ENCODE measurements at regions not wholly inside any gene's neighbourhood (a gene's known extent, or its start where the extent isn't known, plus 50 kb on each side); places are given as distances from the start of the nearest gene placed in this dataset.

DNA sequence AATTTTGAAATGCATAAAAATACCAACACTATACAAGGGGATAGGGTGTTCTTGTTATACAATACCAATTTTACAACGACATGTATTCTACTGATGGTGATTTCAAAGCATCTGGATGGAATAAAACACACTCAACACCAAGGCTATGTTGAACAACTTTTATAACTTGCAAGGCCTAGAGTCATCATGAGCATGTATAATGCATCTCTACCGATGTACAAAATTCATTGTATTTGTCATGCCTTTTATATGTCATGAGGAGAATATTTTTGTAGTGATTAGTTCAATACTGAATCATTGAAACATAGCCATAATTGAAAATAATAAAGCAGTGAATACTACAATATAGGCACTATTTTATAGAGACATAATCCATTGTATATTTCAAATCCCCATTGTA, 160.2 kb downstream of the ETV1 start:
- Histone ChIP-seq H3K4me3 (ENCODE audit: low read length) (no peak overlapping the region), H3K36me3 (ENCODE audit: insufficient read depth, low read length) (no peaks in the 10 kb centered on the region), H3K27me3 (ENCODE audit: insufficient read depth, low read length) (no peaks in the 10 kb centered on the region), H3K9me3 (ENCODE audit: low read length) (no peaks in the 10 kb centered on the region), H3K4me1 (ENCODE audit: insufficient read depth, low read length) (no peaks in the 10 kb centered on the region), H2AFZ (ENCODE audit: low read depth, low read length) (no peak overlapping the region)

DNA sequence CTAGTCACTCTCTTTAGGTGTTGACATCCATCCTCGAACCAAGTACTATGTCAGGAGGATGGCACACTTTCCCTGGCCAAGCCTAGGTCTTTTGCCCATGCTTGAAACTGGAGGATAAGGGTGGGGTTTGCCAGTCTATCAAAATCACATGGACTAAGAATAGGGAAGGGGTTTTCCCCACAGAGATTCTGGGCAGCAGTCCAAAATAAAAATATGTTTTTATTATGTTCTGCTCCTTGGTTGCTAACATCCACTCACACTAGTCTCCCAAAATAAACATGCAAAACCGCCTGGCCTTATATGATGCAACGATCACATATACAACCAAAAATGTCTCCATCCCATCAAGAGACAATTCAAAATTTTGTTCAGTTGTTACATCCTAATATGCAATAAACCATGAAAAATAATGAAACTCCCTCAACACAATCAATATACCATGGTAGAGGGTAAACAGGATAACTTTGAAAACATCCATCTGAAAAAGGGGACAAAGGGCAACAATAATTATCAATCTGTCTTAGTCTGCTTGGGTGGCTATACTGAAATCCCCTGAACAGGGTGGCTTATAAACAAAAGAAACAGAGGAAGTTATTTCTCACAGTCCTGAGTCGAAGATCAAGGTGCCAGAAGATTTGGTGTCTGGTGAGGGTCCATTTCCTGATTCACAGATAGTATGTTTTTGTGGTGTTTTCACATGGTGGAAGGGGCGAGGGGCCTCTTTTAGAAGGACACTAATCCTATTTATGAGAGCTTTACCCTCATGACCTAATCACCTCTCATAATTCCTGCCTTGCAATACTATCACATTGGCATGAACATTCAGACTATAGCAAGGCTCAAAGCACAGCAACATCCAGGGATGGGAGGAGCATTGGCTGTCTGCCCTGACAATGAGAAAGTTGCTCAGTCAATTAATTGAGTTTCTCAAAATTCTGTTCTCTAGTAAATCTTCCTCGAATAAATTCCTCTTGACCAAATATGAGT, 159.3 kb downstream of the ETV1 start:
- Histone ChIP-seq H3K27me3 (ENCODE audit: insufficient read depth, low read length) (no peaks in the 10 kb centered on the region), H2AFZ (ENCODE audit: low read depth, low read length) (no peak overlapping the region)

DNA sequence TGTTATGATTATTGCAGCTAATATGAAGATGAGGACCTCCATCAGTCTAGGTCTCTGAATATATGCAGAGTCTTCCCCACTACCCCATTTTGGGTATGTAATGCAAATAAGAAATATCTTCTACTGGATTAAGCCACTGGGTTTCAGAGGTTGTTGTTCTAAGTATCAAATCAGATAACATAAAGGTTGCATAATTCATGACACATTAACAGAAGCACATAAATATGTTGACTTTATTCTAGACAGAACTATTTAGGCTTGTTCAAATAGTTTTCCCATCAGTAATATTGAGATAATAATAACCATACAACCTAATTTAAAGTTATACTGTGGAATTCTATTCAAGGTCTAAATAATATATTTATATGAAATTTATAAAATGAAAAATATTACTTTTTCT, 157.1 kb downstream of the ETV1 start:
- H2AFZ ChIP-seq (ENCODE audit: low read depth, low read length), result no peak overlapping the region
- H3K4me1 ChIP-seq (ENCODE audit: insufficient read depth, low read length), result no peaks in the 10 kb centered on the region
- H3K9me3 ChIP-seq (ENCODE audit: low read length), result no peaks in the 10 kb centered on the region

More for the DNA sequence above, 159.3 kb downstream of the ETV1 start:
- H3K4me3 ChIP-seq (ENCODE audit: low read length), result no peak overlapping the region
- no peaks in the 10 kb centered on the region for H3K4me1 ChIP-seq (ENCODE audit: insufficient read depth, low read length)
- no peaks in the 10 kb centered on the region for H3K36me3 ChIP-seq (ENCODE audit: insufficient read depth, low read length)
- no peaks in the 10 kb centered on the region for H3K9me3 ChIP-seq (ENCODE audit: low read length)

DNA sequence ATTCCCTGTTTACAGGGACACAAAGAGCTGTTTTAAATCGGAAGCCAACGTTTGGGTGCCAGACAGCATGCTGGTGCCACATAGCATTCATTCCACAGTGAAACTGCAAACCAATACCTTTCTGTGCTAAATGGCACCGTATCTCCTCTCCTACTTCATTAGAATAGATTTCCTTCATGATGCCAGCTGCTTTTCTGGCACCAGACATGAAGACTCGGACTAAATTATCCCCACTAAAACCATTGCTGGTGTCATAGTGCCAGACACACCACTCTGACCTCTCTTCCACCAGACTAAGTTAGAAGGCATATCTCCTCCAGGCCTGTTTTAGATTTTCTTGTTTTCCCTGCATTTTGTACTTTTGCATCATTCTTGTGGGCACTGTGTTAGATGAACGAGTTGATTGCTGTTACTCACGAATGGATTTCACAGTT, 155.1 kb downstream of the ETV1 start:
- Histone ChIP-seq H3K4me3 (ENCODE audit: low read length) (no peak overlapping the region), H3K4me1 (ENCODE audit: insufficient read depth, low read length) (no peaks in the 10 kb centered on the region), H2AFZ (ENCODE audit: low read depth, low read length) (no peak overlapping the region), H3K27me3 (ENCODE audit: insufficient read depth, low read length) (no peaks in the 10 kb centered on the region), H3K9me3 (ENCODE audit: low read length) (no peaks in the 10 kb centered on the region), H3K36me3 (ENCODE audit: insufficient read depth, low read length) (no peaks in the 10 kb centered on the region)

More for the DNA sequence above, 157.1 kb downstream of the ETV1 start:
- Histone ChIP-seq H3K27me3 (ENCODE audit: insufficient read depth, low read length) (no peaks in the 10 kb centered on the region), H3K4me3 (ENCODE audit: low read length) (no peak overlapping the region), H3K36me3 (ENCODE audit: insufficient read depth, low read length) (no peaks in the 10 kb centered on the region)

DNA sequence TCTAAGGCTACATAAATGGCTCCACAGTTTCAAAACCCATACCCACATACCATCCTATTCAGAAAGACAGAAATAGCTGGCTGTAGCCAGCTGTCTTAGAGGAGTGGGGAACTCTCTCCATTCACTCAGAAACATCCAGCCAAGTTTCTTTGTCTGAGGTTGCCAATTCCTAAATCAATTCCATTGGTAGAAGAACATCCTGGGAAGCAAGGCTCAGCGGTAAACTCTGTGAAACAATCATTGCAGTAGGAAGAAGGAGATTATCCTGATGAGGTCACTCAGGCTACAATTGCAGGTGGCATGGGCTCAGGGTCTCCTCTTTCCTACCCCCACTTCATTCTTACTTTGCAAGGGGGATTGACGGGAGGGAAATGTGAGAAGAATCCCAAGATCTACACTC, 154.0 kb downstream of the ETV1 start:
- Histone ChIP-seq H3K4me3 (ENCODE audit: low read length) (no peak overlapping the region), H3K4me1 (ENCODE audit: insufficient read depth, low read length) (no peaks in the 10 kb centered on the region), H3K36me3 (ENCODE audit: insufficient read depth, low read length) (no peaks in the 10 kb centered on the region)

DNA sequence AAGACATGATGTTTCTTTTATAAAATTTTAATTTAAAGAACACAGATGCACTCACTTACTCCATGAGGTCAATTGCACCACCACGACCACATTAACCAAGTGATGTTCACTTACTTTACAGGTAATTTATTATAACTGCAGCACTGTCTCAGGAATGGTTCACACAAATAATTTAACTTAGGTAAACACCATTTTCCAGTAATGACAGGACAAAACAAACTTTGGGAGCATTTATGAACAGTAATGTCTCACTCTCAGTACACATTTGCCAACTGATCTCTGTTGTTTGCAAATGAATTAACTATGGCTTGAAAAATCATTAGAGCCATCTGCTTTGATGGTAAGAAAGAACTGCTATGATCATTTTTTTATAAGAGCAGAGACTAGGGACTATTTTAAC, 150.4 kb downstream of the ETV1 start:
- Histone ChIP-seq H3K9me3 (ENCODE audit: low read length) (no peaks in the 10 kb centered on the region), H3K36me3 (ENCODE audit: insufficient read depth, low read length) (no peaks in the 10 kb centered on the region), H2AFZ (ENCODE audit: low read depth, low read length) (no peak overlapping the region), H3K4me3 (ENCODE audit: low read length) (no peak overlapping the region), H3K4me1 (ENCODE audit: insufficient read depth, low read length) (no peaks in the 10 kb centered on the region), H3K27me3 (ENCODE audit: insufficient read depth, low read length) (no peaks in the 10 kb centered on the region)

More for the DNA sequence above, 154.0 kb downstream of the ETV1 start:
- H2AFZ ChIP-seq (ENCODE audit: low read depth, low read length), result no peak overlapping the region
- H3K27me3 ChIP-seq (ENCODE audit: insufficient read depth, low read length), result no peaks in the 10 kb centered on the region
- no peaks in the 10 kb centered on the region for H3K9me3 ChIP-seq (ENCODE audit: low read length)

All from neuron (in vitro differentiated cells).